HG03045 (cell line): ENCODE measurements at regions not wholly inside any gene's neighbourhood (a gene's known extent, or its start where the extent isn't known, plus 50 kb on each side); places are given as distances from the start of the nearest gene placed in this dataset.
"Not testable (repeated sequence)": the region's sequence is repeated elsewhere in the genome, so short reads cannot be mapped to it uniquely, and the experiment has no call there.

Experiments
- ATAC-seq: cut with Tn5 transposase; IDR thresholded peaks from one replicate; pipeline ENCODE4 v1.9.1; 2021; ENCODE audit warnings: mild to moderate bottlenecking, moderate library complexity; ENCODE audit not compliant: unreplicated experiment

GRCh38 chr1:58072450-58072849 is 474.1 kb downstream of the OMA1 start:
- no peak for ATAC-seq

- ATAC-seq: no peak
Observed at GRCh38 chr1:58067082-58067481, 479.4 kb downstream of the OMA1 start.

- ATAC-seq: no peak
Observed at GRCh38 chr1:58065520-58065919, 481.0 kb downstream of the OMA1 start.

- no peak for ATAC-seq
Observed at GRCh38 chr1:58064166-58064565, 482.4 kb downstream of the OMA1 start.

- no peak for ATAC-seq
Observed at GRCh38 chr1:58063095-58063494, 483.4 kb downstream of the OMA1 start.

- no peak for ATAC-seq
Observed at GRCh38 chr1:58062635-58063034, 483.9 kb downstream of the OMA1 start.

GRCh38 chr1:58060559-58061170 is 485.9 kb downstream of the OMA1 start:
- no peak for ATAC-seq

GRCh38 chr1:58059789-58060188 is 486.7 kb downstream of the OMA1 start:
- ATAC-seq: no peak

GRCh38 chr1:58058323-58058722 is 488.2 kb downstream of the OMA1 start:
- ATAC-seq: no peak

- no peak for ATAC-seq
Observed at GRCh38 chr1:58057826-58058225, 488.7 kb downstream of the OMA1 start.

GRCh38 chr1:58051187-58051586 is 495.3 kb downstream of the OMA1 start:
- not testable (repeated sequence) for ATAC-seq

- ATAC-seq: no peak
Observed at GRCh38 chr1:58047265-58047858, 499.2 kb downstream of the OMA1 start.

- no peak for ATAC-seq
Observed at GRCh38 chr1:58045094-58045705, 501.3 kb downstream of the OMA1 start.

- ATAC-seq: no peak
Observed at GRCh38 chr1:58041621-58042020, 504.9 kb downstream of the OMA1 start.

- ATAC-seq: no peak
Observed at GRCh38 chr1:58038574-58038973, 508.0 kb downstream of the OMA1 start.

- no peak for ATAC-seq
Observed at GRCh38 chr1:58035523-58035922, 511.0 kb downstream of the OMA1 start.

GRCh38 chr1:58033311-58033710 is 513.2 kb downstream of the OMA1 start:
- ATAC-seq: no peak

- ATAC-seq: no peak
Observed at GRCh38 chr1:58032611-58033073, 513.9 kb downstream of the OMA1 start.

GRCh38 chr1:58031416-58031815 is 515.1 kb downstream of the OMA1 start:
- ATAC-seq: no peak

- no peak for ATAC-seq
Observed at GRCh38 chr1:58030456-58030855, 516.1 kb downstream of the OMA1 start.

GRCh38 chr1:58017641-58018040 is 528.9 kb downstream of the OMA1 start:
- ATAC-seq: no peak

- ATAC-seq: no peak
Observed at GRCh38 chr1:58013237-58013636, 533.3 kb downstream of the OMA1 start.
